DOHH2 (cell line): ENCODE measurements at regions not wholly inside any gene's neighbourhood (a gene's known extent, or its start where the extent isn't known, plus 50 kb on each side); places are given as distances from the start of the nearest gene placed in this dataset.

Source experiments
- H3F3A ChIP-seq: fragments of 200-600 bp; sonication (generic), shearing (Covaris generic); 2 replicates; pipeline ENCODE4 v1.6.0; 2016; ENCODE audit warnings: antibody characterized with exemption, mild to moderate bottlenecking; ENCODE audit not compliant: control insufficient read depth, insufficient read depth
- H3K27ac ChIP-seq: fragments of 200-600 bp; sonication (generic); 2 replicates; pipeline ENCODE4 v1.5.1; 2014; ENCODE audit warnings: low read depth, mild to moderate bottlenecking, low read length, moderate library complexity
- H3K27me3 ChIP-seq: fragments of 200-600 bp; sonication (generic); 2 replicates; pipeline ENCODE4 v1.6.1; 2014; ENCODE audit warnings: mild to moderate bottlenecking, low read length, mixed read lengths; ENCODE audit not compliant: control insufficient read depth
- H3K36me3 ChIP-seq: fragments of 200-600 bp; sonication (generic); 2 replicates; pipeline ENCODE4 v1.6.1; 2014; ENCODE audit warnings: mild to moderate bottlenecking, low read length, moderate library complexity, mixed read lengths; ENCODE audit not compliant: control insufficient read depth
- H3K4me1 ChIP-seq: fragments of 200-600 bp; sonication (generic); 2 replicates; pipeline ENCODE4 v1.6.1; 2014; ENCODE audit warnings: mild to moderate bottlenecking, low read length, mixed read lengths; ENCODE audit not compliant: control insufficient read depth
- H3K4me2 ChIP-seq: fragments of 200-600 bp; sonication (generic); 2 replicates; pipeline ENCODE4 v1.6.0; 2014; ENCODE audit warnings: mild to moderate bottlenecking, low read length, moderate library complexity
- H3K4me3 ChIP-seq: fragments of 200-600 bp; sonication (generic); 2 replicates; pipeline ENCODE4 v1.5.1; 2014; ENCODE audit warnings: mild to moderate bottlenecking, low read length, mixed read lengths
- H3K79me2 ChIP-seq: fragments of 200-600 bp; sonication (generic); 2 replicates; pipeline ENCODE4 v1.6.1; 2014; ENCODE audit warnings: mild to moderate bottlenecking, low read length, mixed read lengths; ENCODE audit not compliant: control insufficient read depth
- H3K9me2 ChIP-seq: fragments of 200-600 bp; sonication (generic); replicated peaks from 2 replicates; pipeline ENCODE4 v1.6.1; 2014; ENCODE audit warnings: mild to moderate bottlenecking, low read length, mixed read lengths; ENCODE audit not compliant: control insufficient read depth
- H3K9me3 ChIP-seq: fragments of 200-600 bp; sonication (generic); 2 replicates; pipeline ENCODE4 v1.6.1; 2014; ENCODE audit warnings: antibody characterized with exemption, low read length, mixed read lengths; ENCODE audit not compliant: control insufficient read depth, insufficient read depth
- H4K20me1 ChIP-seq: fragments of 200-600 bp; sonication (generic); 2 replicates; pipeline ENCODE4 v1.6.0; 2014; ENCODE audit warnings: low read depth, mild to moderate bottlenecking, antibody characterized with exemption, low read length, moderate library complexity; ENCODE audit not compliant: control insufficient read depth, insufficient read depth
- CTCF ChIP-seq: fragments of 200-600 bp; sonication (generic); IDR thresholded peaks from one replicate; pipeline ENCODE4 v1.5.1; 2014; ENCODE audit warnings: antibody characterized with exemption, mild to moderate bottlenecking, low read depth, low read length; ENCODE audit not compliant: poor library complexity, severe bottlenecking
- EZH2phosphoT487 ChIP-seq: fragments of 200-600 bp; sonication (generic); IDR thresholded peaks from 2 replicates; pipeline ENCODE4 v1.6.1; 2017; ENCODE audit warnings: borderline replicate concordance, mild to moderate bottlenecking, antibody characterized with exemption, low read length, moderate library complexity, mixed read lengths

- Histone ChIP-seq H3K9me2 (no peaks in the 10 kb centered on the region), H3K27ac (no peak overlapping the region), H3K4me3 (no peak overlapping the region), H3K4me1 (no peaks in the 10 kb centered on the region), H3K79me2 (no peaks in the 10 kb centered on the region), H3K27me3 (no peaks in the 10 kb centered on the region), H4K20me1 (no peaks in the 10 kb centered on the region), H3K36me3 (no peaks in the 10 kb centered on the region), H3K4me2 (no peak overlapping the region), H3F3A (no peaks in the 10 kb centered on the region), H3K9me3 (peaks cover 5% of the 10 kb centered on the region; the same call in 1 of the 2 replicates)
- TF ChIP-seq EZH2phosphoT487: no peak
- no peak for TF ChIP-seq CTCF
Observed at GRCh38 chr2:226079671-226080181, 680.2 kb downstream of the NYAP2 start.

- Histone ChIP-seq H3K9me3 (peaks cover 2% of the 10 kb centered on the region; the same call in 1 of the 2 replicates), H3K27me3 (no peaks in the 10 kb centered on the region), H3K4me2 (no peak overlapping the region), H3K4me3 (no peak overlapping the region), H4K20me1 (no peaks in the 10 kb centered on the region), H3K36me3 (no peaks in the 10 kb centered on the region), H3K79me2 (no peaks in the 10 kb centered on the region), H3F3A (no peaks in the 10 kb centered on the region), H3K9me2 (no peaks in the 10 kb centered on the region), H3K4me1 (no peaks in the 10 kb centered on the region), H3K27ac (no peak overlapping the region)
- TF ChIP-seq CTCF (no peak), EZH2phosphoT487 (no peak)
Observed at GRCh38 chr2:226079196-226079595, 679.7 kb downstream of the NYAP2 start.

- no peak overlapping the region for H3K27ac ChIP-seq
- no peaks in the 10 kb centered on the region for H4K20me1 ChIP-seq
- no peaks in the 10 kb centered on the region for H3K4me1 ChIP-seq
- no peak overlapping the region for H3K4me2 ChIP-seq
- no peak for TF ChIP-seq EZH2phosphoT487
- TF ChIP-seq CTCF: no peak
- H3K9me3 ChIP-seq: no peaks in the 10 kb centered on the region
- H3F3A ChIP-seq: no peaks in the 10 kb centered on the region
- no peaks in the 10 kb centered on the region for H3K27me3 ChIP-seq
- H3K9me2 ChIP-seq: no peaks in the 10 kb centered on the region
- H3K36me3 ChIP-seq: no peaks in the 10 kb centered on the region
- H3K79me2 ChIP-seq: no peaks in the 10 kb centered on the region
- H3K4me3 ChIP-seq: no peak overlapping the region
Observed at GRCh38 chr2:226078666-226079065, 679.2 kb downstream of the NYAP2 start.

- Histone ChIP-seq H3F3A (no peaks in the 10 kb centered on the region), H4K20me1 (no peaks in the 10 kb centered on the region), H3K9me2 (no peaks in the 10 kb centered on the region), H3K27ac (no peak overlapping the region), H3K27me3 (no peaks in the 10 kb centered on the region), H3K4me3 (no peak overlapping the region), H3K9me3 (no peaks in the 10 kb centered on the region), H3K79me2 (no peaks in the 10 kb centered on the region), H3K4me2 (no peak overlapping the region), H3K36me3 (no peaks in the 10 kb centered on the region), H3K4me1 (no peaks in the 10 kb centered on the region)
- no peak for TF ChIP-seq EZH2phosphoT487
- TF ChIP-seq CTCF: no peak
Observed at GRCh38 chr2:226077841-226078240, 678.3 kb downstream of the NYAP2 start.
